DND-41 (cell line): ENCODE measurements at regions not wholly inside any gene's neighbourhood (a gene's known extent, or its start where the extent isn't known, plus 50 kb on each side); places are given as distances from the start of the nearest gene placed in this dataset.
"Not testable (repeated sequence)": the region's sequence is repeated elsewhere in the genome, so short reads cannot be mapped to it uniquely, and the experiment has no call there.

Experiments used
- ATAC-seq: fragments of 200-7000 bp; cut with Tn5 transposase; 3 replicates; pipeline ENCODE4 v1.9.1; 2021; ENCODE audit warnings: low read depth; ENCODE audit not compliant: insufficient read depth
- DNase-seq: peaks from one replicate; pipeline ENCODE4 v3.0.0-alpha.2; 2020
- H2AFZ ChIP-seq: 2 replicates; pipeline ENCODE4 v1.6.0; 2012; ENCODE audit warnings: low read depth, low read length
- H3K27ac ChIP-seq: 2 replicates; pipeline ENCODE4 v1.5.1; 2012; ENCODE audit warnings: low read length, inconsistent platforms
- H3K27me3 ChIP-seq: fragments of 200-600 bp; sonication (generic); 2 replicates; pipeline ENCODE4 v1.6.0; 2012; ENCODE audit warnings: low read length, mild to moderate bottlenecking, inconsistent platforms; ENCODE audit not compliant: insufficient read depth, poor library complexity
- H3K36me3 ChIP-seq: 2 replicates; pipeline ENCODE4 v1.5.1; 2012; ENCODE audit warnings: low read length, inconsistent platforms; ENCODE audit not compliant: insufficient read depth
- H3K4me1 ChIP-seq: 2 replicates; pipeline ENCODE4 v1.5.1; 2012; ENCODE audit warnings: mild to moderate bottlenecking, low read length; ENCODE audit not compliant: insufficient read depth
- H3K4me2 ChIP-seq: 2 replicates; pipeline ENCODE4 v1.6.0; 2012; ENCODE audit warnings: mild to moderate bottlenecking, moderate library complexity, low read length, inconsistent platforms; ENCODE audit not compliant: insufficient read depth
- H3K4me3 ChIP-seq, 2 experiments: fragments of 200-600 bp in 1 of 2; shearing (Covaris generic) in 1 of 2; 2 replicates each; pipeline ENCODE4 v1.5.1; 2012 to 2016; ENCODE audit warnings: inconsistent platforms in 2 of 2, low read length in 2 of 2, mild to moderate bottlenecking in 2 of 2, low read depth in 1 of 2, moderate library complexity in 1 of 2
- H3K79me2 ChIP-seq: 2 replicates; pipeline ENCODE4 v1.6.0; 2012; ENCODE audit warnings: low read length, inconsistent platforms; ENCODE audit not compliant: insufficient read depth
- H3K9ac ChIP-seq: 2 replicates; pipeline ENCODE4 v1.6.0; 2012; ENCODE audit warnings: low read depth, mild to moderate bottlenecking, inconsistent platforms, low read length, moderate library complexity
- H3K9me3 ChIP-seq: 2 replicates; pipeline ENCODE4 v1.5.1; 2012; ENCODE audit warnings: low read length, moderate library complexity, mild to moderate bottlenecking, inconsistent platforms; ENCODE audit not compliant: insufficient read depth, severe bottlenecking
- H4K20me1 ChIP-seq: 2 replicates; pipeline ENCODE4 v1.6.0; 2012; ENCODE audit warnings: low read length; ENCODE audit not compliant: insufficient read depth
- CTCF ChIP-seq: IDR thresholded peaks from 2 replicates; pipeline ENCODE4 v1.5.1; 2012; ENCODE audit warnings: borderline replicate concordance, low read length, moderate library complexity, mild to moderate bottlenecking; ENCODE audit not compliant: poor library complexity, severe bottlenecking; ENCODE audit errors: extremely low read depth
- EZH2 ChIP-seq: IDR thresholded peaks from 3 replicates; pipeline ENCODE4 v1.6.1; 2012; ENCODE audit warnings: borderline replicate concordance, low read depth, mild to moderate bottlenecking, moderate library complexity, low read length, inconsistent platforms; ENCODE audit not compliant: severe bottlenecking

GRCh38 chr20:51126337-51126736, 103.4 kb upstream of the KCNG1 start:
- peaks cover 27% of the 10 kb centered on the region for H3K27me3 ChIP-seq
- H4K20me1 ChIP-seq, result no peaks in the 10 kb centered on the region

GRCh38 chr20:51125780-51126179, 102.9 kb upstream of the KCNG1 start:
- no peaks in the 10 kb centered on the region for H3K4me1 ChIP-seq
- no peak for TF ChIP-seq EZH2
- TF ChIP-seq CTCF, result no peak
- H2AFZ ChIP-seq, result no peak overlapping the region
- H3K4me3 ChIP-seq, result no peak overlapping the region
- H3K36me3 ChIP-seq, result no peaks in the 10 kb centered on the region
- ATAC-seq (no peak), DNase-seq (no peak)
- H3K9me3 ChIP-seq, result no peaks in the 10 kb centered on the region
- H3K4me2 ChIP-seq, result no peak overlapping the region
- H4K20me1 ChIP-seq, result no peaks in the 10 kb centered on the region
- H3K27me3 ChIP-seq, result peaks cover 29% of the 10 kb centered on the region
- H3K27ac ChIP-seq, result no peak overlapping the region
- H3K79me2 ChIP-seq, result no peaks in the 10 kb centered on the region
- H3K9ac ChIP-seq, result no peak overlapping the region

More at GRCh38 chr20:51126337-51126736, 103.4 kb upstream of the KCNG1 start:
- ATAC-seq, result no peak
- Histone ChIP-seq H3K9me3 (no peaks in the 10 kb centered on the region), H3K4me1 (no peaks in the 10 kb centered on the region), H2AFZ (no peak overlapping the region), H3K79me2 (no peaks in the 10 kb centered on the region), H3K27ac (no peak overlapping the region), H3K4me3 (no peak overlapping the region), H3K9ac (no peak overlapping the region), H3K36me3 (no peaks in the 10 kb centered on the region), H3K4me2 (no peak overlapping the region)
- TF ChIP-seq EZH2, result no peak
- DNase-seq, result no peak

- no peak for ATAC-seq
Measured at GRCh38 chr20:51125105-51125504, 102.2 kb upstream of the KCNG1 start.

GRCh38 chr20:51123887-51124286, 101.0 kb upstream of the KCNG1 start:
- not testable (repeated sequence) for ATAC-seq, H3K27ac ChIP-seq, H3K79me2 ChIP-seq, H3K4me1 ChIP-seq, H4K20me1 ChIP-seq, H3K4me2 ChIP-seq, H3K36me3 ChIP-seq, H3K9ac ChIP-seq, H3K4me3 ChIP-seq, H3K9me3 ChIP-seq, H2AFZ ChIP-seq, DNase-seq
- H3K27me3 ChIP-seq, result peaks cover 32% of the 10 kb centered on the region

More at GRCh38 chr20:51125105-51125504, 102.2 kb upstream of the KCNG1 start:
- H4K20me1 ChIP-seq, result no peaks in the 10 kb centered on the region
- DNase-seq, result no peak
- H2AFZ ChIP-seq, result no peak overlapping the region
- H3K9me3 ChIP-seq, result no peaks in the 10 kb centered on the region
- no peak overlapping the region for H3K4me2 ChIP-seq
- H3K36me3 ChIP-seq, result no peaks in the 10 kb centered on the region
- TF ChIP-seq EZH2 (no peak), CTCF (no peak)
- peaks cover 31% of the 10 kb centered on the region for H3K27me3 ChIP-seq
- H3K4me1 ChIP-seq, result no peaks in the 10 kb centered on the region
- H3K9ac ChIP-seq, result no peak overlapping the region
- H3K4me3 ChIP-seq, result no peak overlapping the region
- H3K27ac ChIP-seq, result no peak overlapping the region
- H3K79me2 ChIP-seq, result no peaks in the 10 kb centered on the region
